HCT116 (cell line): ENCODE measurements at regions not wholly inside any gene's neighbourhood (a gene's known extent, or its start where the extent isn't known, plus 50 kb on each side); places are given as distances from the start of the nearest gene placed in this dataset.

ENCODE experiments used
- CTCF ChIP-seq, 3 experiments: fragments of 200-600 bp in 1 of 3; sonication (generic) in 1 of 3; IDR thresholded peaks in 2 of 3; conservative IDR thresholded peaks in 1 of 3; 2 replicates each; pipeline ENCODE4 v1.5.1; 2012 to 2017; ENCODE audit warnings: low read depth in 2 of 3, low read length in 2 of 3, antibody characterized with exemption in 1 of 3, borderline replicate concordance in 1 of 3, control low read depth in 1 of 3, mild to moderate bottlenecking in 1 of 3, mixed read lengths in 1 of 3, mixed run types in 1 of 3, moderate library complexity in 1 of 3; ENCODE audit not compliant: insufficient read depth in 1 of 3
- TF ChIP-seq, protein P1 (sequence below): IDR thresholded peaks from 2 replicates; pipeline ENCODE4 v1.6.1; 2012; ENCODE audit warnings: low read depth

DNA sequence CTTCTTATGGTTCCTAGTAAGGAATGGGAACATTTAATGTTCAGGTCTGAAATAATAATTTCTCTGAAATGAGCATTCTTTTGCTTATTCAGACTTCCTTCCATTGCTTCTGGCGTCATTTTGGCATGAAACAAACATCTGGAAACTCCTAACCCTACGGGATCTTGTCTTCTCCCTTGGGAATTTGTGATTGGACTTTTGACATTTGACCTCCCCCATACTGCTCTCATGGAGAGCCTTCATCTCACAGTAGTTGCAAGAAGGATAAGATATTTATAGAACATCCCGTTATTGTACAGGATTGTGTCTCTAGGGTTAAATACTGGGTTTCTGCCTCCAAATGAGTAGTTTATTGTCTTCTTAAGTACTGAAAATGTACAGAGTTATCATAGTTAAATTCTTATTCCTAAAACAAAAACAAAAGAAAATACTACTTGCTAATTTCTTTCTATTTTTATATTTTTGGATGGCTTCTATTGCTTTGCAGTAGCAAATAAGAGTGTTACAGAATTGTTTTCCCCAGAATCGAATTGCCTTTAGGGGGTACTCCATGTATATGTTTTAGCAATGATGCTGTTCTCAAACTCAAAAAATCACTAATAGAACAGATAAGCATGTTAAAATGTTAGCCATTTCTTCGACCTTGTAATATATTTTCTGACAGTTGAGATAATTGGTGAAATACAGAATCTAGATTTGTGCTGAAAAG, 366.8 kb downstream of the DLEU7 start:
- TF ChIP-seq, protein P1, sequence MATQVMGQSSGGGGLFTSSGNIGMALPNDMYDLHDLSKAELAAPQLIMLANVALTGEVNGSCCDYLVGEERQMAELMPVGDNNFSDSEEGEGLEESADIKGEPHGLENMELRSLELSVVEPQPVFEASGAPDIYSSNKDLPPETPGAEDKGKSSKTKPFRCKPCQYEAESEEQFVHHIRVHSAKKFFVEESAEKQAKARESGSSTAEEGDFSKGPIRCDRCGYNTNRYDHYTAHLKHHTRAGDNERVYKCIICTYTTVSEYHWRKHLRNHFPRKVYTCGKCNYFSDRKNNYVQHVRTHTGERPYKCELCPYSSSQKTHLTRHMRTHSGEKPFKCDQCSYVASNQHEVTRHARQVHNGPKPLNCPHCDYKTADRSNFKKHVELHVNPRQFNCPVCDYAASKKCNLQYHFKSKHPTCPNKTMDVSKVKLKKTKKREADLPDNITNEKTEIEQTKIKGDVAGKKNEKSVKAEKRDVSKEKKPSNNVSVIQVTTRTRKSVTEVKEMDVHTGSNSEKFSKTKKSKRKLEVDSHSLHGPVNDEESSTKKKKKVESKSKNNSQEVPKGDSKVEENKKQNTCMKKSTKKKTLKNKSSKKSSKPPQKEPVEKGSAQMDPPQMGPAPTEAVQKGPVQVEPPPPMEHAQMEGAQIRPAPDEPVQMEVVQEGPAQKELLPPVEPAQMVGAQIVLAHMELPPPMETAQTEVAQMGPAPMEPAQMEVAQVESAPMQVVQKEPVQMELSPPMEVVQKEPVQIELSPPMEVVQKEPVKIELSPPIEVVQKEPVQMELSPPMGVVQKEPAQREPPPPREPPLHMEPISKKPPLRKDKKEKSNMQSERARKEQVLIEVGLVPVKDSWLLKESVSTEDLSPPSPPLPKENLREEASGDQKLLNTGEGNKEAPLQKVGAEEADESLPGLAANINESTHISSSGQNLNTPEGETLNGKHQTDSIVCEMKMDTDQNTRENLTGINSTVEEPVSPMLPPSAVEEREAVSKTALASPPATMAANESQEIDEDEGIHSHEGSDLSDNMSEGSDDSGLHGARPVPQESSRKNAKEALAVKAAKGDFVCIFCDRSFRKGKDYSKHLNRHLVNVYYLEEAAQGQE = no peak
- TF ChIP-seq CTCF (IDR thresholded peaks at IDR 0.05 in 2 of 3, conservative IDR thresholded peaks at IDR 0.05 in 1 of 3; ENCODE audit: borderline replicate concordance in 1 of 3, insufficient read depth in 1 of 3, low read depth in 2 of 3, low read length in 2 of 3) = no peak
